Liver (tissue), 8 donors: ENCODE measurements at regions not wholly inside any gene's neighbourhood (a gene's known extent, or its start where the extent isn't known, plus 50 kb on each side); places are given as distances from the start of the nearest gene placed in this dataset.

Experiments
- DNase-seq: peaks from one replicate; pipeline ENCODE4 v3.0.0-alpha.2; 2017; ENCODE audit warnings: low spot score
- H3K27ac ChIP-seq, 2 donors: one replicate each; pipeline ENCODE4 v1.7.0; 2013; ENCODE audit warnings: inconsistent platforms in 2 of 2, low read length in 2 of 2, control low read depth in 1 of 2, low read depth in 1 of 2, mild to moderate bottlenecking in 1 of 2
- H3K27me3 ChIP-seq, 4 donors: one replicate each; pipeline versions ENCODE4 v1.6.1 to v1.7.0; 2013; ENCODE audit warnings: low read length in 3 of 4, inconsistent platforms in 1 of 4, mild to moderate bottlenecking in 1 of 4, moderate library complexity in 1 of 4; ENCODE audit not compliant: control insufficient read depth in 4 of 4, insufficient read depth in 4 of 4
- H3K36me3 ChIP-seq, 4 donors: one replicate each; pipeline versions ENCODE4 v1.6.1 to v1.7.0; 2013; ENCODE audit warnings: low read length in 3 of 4, mild to moderate bottlenecking in 3 of 4, low read depth in 1 of 4, moderate library complexity in 1 of 4; ENCODE audit not compliant: control insufficient read depth in 4 of 4, insufficient read depth in 3 of 4
- H3K4me1 ChIP-seq, 4 donors: one replicate each; pipeline versions ENCODE4 v1.6.1 to v1.7.0; 2013; ENCODE audit warnings: low read length in 3 of 4, mild to moderate bottlenecking in 3 of 4, moderate library complexity in 1 of 4; ENCODE audit not compliant: control insufficient read depth in 4 of 4, insufficient read depth in 4 of 4
- H3K4me3 ChIP-seq, 3 donors: one replicate each; pipeline versions ENCODE4 v1.6.1 to v1.7.0; 2013; ENCODE audit warnings: low read length in 3 of 3, control low read depth in 1 of 3, low read depth in 1 of 3, mild to moderate bottlenecking in 1 of 3
- H3K9ac ChIP-seq, 2 donors: one replicate each; pipeline ENCODE4 v1.7.0; 2013; ENCODE audit warnings: low read length in 2 of 2, mild to moderate bottlenecking in 2 of 2, moderate library complexity in 2 of 2, control low read depth in 1 of 2, low read depth in 1 of 2
- H3K9me3 ChIP-seq, 4 donors: one replicate each; pipeline versions ENCODE4 v1.6.1 to v1.7.0; 2013; ENCODE audit warnings: low read length in 3 of 4; ENCODE audit not compliant: control insufficient read depth in 4 of 4
- ATF3 ChIP-seq: IDR thresholded peaks from 2 replicates; pipeline ENCODE4 v1.6.1; 2016; ENCODE audit warnings: antibody characterized with exemption
- CTCF ChIP-seq: fragments of 150-350 bp; IDR thresholded peaks from 2 replicates; pipeline ENCODE4 v1.5.1; 2017; ENCODE audit warnings: improper control_type of control experiment, low read depth, low read length; ENCODE audit not compliant: missing input control
- EGR1 ChIP-seq, 2 donors: IDR thresholded peaks; 2 replicates each; pipeline ENCODE4 v1.6.1; 2016 to 2018; ENCODE audit warnings: antibody characterized with exemption in 2 of 2, low read depth in 2 of 2
- FOXA1 ChIP-seq: IDR thresholded peaks from 2 replicates; pipeline ENCODE4 v1.6.1; 2016; ENCODE audit warnings: antibody characterized with exemption
- GABPA ChIP-seq, 2 donors: IDR thresholded peaks in 1 of 2; conservative IDR thresholded peaks in 1 of 2; 2 replicates each; pipeline ENCODE4 v1.6.1; 2016; ENCODE audit warnings: antibody characterized with exemption in 2 of 2, mild to moderate bottlenecking in 1 of 2, moderate library complexity in 1 of 2
- HNF4A ChIP-seq, 2 donors: conservative IDR thresholded peaks; 2 replicates each; pipeline ENCODE4 v1.6.1; 2016; ENCODE audit warnings: antibody characterized with exemption in 2 of 2, mild to moderate bottlenecking in 2 of 2
- HNF4G ChIP-seq: IDR thresholded peaks from 2 replicates; pipeline ENCODE4 v1.6.1; 2016; ENCODE audit warnings: antibody characterized with exemption
- JUND ChIP-seq, 2 donors: IDR thresholded peaks; 2 replicates each; pipeline ENCODE4 v1.6.1; 2016; ENCODE audit warnings: antibody characterized with exemption in 2 of 2
- MAX ChIP-seq: IDR thresholded peaks from 2 replicates; pipeline ENCODE4 v1.6.1; 2016; ENCODE audit warnings: antibody characterized with exemption
- NR2F2 ChIP-seq: IDR thresholded peaks from 2 replicates; pipeline ENCODE4 v1.6.1; 2016; ENCODE audit warnings: antibody characterized with exemption
- REST ChIP-seq: IDR thresholded peaks from 2 replicates; pipeline ENCODE4 v1.6.1; 2016; ENCODE audit warnings: antibody characterized with exemption, mild to moderate bottlenecking
- SP1 ChIP-seq: IDR thresholded peaks from 2 replicates; pipeline ENCODE4 v1.6.1; 2018; ENCODE audit warnings: antibody characterized with exemption, mild to moderate bottlenecking
- TAF1 ChIP-seq: conservative IDR thresholded peaks from 2 replicates; pipeline ENCODE4 v1.6.1; 2016; ENCODE audit warnings: antibody characterized with exemption, mild to moderate bottlenecking
- YY1 ChIP-seq: IDR thresholded peaks from 2 replicates; pipeline ENCODE4 v1.6.1; 2016; ENCODE audit warnings: antibody characterized with exemption, mild to moderate bottlenecking
- WGBS: extraction: QIAGEN DNeasy Blood & Tissue Kit; methylation state at CpG from one replicate; pipeline ENCODE4 v1.1.7; 2013; 5-methylcytosine and 5-hydroxymethylcytosine counted together
- donor health status: healthy.
- donor health status: healthy.
- donor health status: healthy.
- donor health status: healthy.
- donor health status: healthy.

GRCh38 chr5:144680711-144681110 is 510.0 kb downstream of the KCTD16 start:
- Histone ChIP-seq H3K27me3 (peaks cover 0 to 3% (median 0%) of the 10 kb centered on the region in 4 donors), H3K9ac (no peak overlapping the region), H3K27ac (no peak overlapping the region), H3K4me1 (no peaks in the 10 kb centered on the region), H3K36me3 (no peaks in the 10 kb centered on the region), H3K4me3 (no peak overlapping the region), H3K9me3 (peaks cover 0 to 2% (median 0%) of the 10 kb centered on the region in 4 donors)
- TF ChIP-seq FOXA1 (no peak), TAF1 (no peak), REST (no peak), GABPA (IDR thresholded peaks at IDR 0.05 in 1 of 2, conservative IDR thresholded peaks at IDR 0.05 in 1 of 2) (no peak), EGR1 (IDR thresholded peaks at IDR 0.05; ENCODE audit: low read depth in 2 of 2) (no peak), HNF4A (conservative IDR thresholded peaks at IDR 0.05) (no peak), MAX (no peak), CTCF (no peak), YY1 (no peak), NR2F2 (no peak), JUND (IDR thresholded peaks at IDR 0.05) (no peak)
- 77% methylated on average over 1 of the region's 1 CpG for WGBS
- no peak for DNase-seq

GRCh38 chr5:144671066-144671465 is 500.4 kb downstream of the KCTD16 start:
- Histone ChIP-seq H3K9ac (no peak overlapping the region), H3K9me3 (no peaks in the 10 kb centered on the region), H3K27ac (no peak overlapping the region), H3K4me3 (no peak overlapping the region), H3K36me3 (no peaks in the 10 kb centered on the region), H3K4me1 (no peaks in the 10 kb centered on the region), H3K27me3 (peaks cover 0 to 4% (median 0%) of the 10 kb centered on the region in 4 donors)
- 81% methylated on average over 1 of the region's 1 CpG for WGBS
- TF ChIP-seq SP1: no peak
- no peak for DNase-seq

GRCh38 chr5:144659634-144660227 is 489.1 kb downstream of the KCTD16 start:
- H3K4me1 ChIP-seq: no peaks in the 10 kb centered on the region
- DNase-seq: no peak
- no peak overlapping the region for H3K27ac ChIP-seq
- WGBS: 53% methylated on average over 2 of the region's 2 CpGs
- TF ChIP-seq HNF4A (conservative IDR thresholded peaks at IDR 0.05): no peak
- TF ChIP-seq NR2F2: no peak
- no peak for TF ChIP-seq GABPA (IDR thresholded peaks at IDR 0.05 in 1 of 2, conservative IDR thresholded peaks at IDR 0.05 in 1 of 2)
- no peak for TF ChIP-seq EGR1 (IDR thresholded peaks at IDR 0.05; ENCODE audit: low read depth in 2 of 2)
- no peak for TF ChIP-seq MAX
- TF ChIP-seq YY1: no peak
- TF ChIP-seq TAF1: no peak
- TF ChIP-seq HNF4G: no peak
- TF ChIP-seq ATF3: no peak
- TF ChIP-seq JUND (IDR thresholded peaks at IDR 0.05): no peak
- H3K9ac ChIP-seq: no peak overlapping the region
- no peak overlapping the region for H3K4me3 ChIP-seq
- no peaks in the 10 kb centered on the region for H3K27me3 ChIP-seq
- H3K36me3 ChIP-seq: no peaks in the 10 kb centered on the region
- no peaks in the 10 kb centered on the region for H3K9me3 ChIP-seq
